ENCODE measurements at regions not wholly inside any gene's neighbourhood (a gene's known extent, or its start where the extent isn't known, plus 50 kb on each side); places are given as distances from the start of the nearest gene placed in this dataset.

GRCh38 chr17:53176629-53177028 is 646.1 kb upstream of the KIF2B start:
- DNase-seq (ENCODE audit: low read depth): no peak

DNA sequence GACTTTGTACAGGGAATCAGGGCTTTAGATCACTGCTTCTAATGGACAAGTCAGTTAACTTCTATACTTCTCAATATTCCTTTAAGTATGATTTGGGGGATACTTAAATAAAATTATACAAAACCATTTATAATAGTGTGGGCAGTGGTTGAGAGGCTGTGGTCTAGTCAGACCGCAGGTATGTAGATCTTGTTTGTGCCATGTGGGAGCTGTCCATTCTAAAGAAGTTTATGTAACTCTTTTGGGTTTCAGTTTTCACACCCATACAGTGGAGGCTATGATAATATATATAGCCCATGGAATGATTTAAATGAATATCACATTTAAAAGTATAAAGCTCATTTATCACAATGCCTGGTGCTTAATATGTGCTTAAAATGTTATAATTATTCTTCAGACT is 654.3 kb upstream of the KIF2B start:
- no peak for DNase-seq (ENCODE audit: low read depth)

- no peak for DNase-seq (ENCODE audit: low read depth)
Measured at GRCh38 chr17:53166731-53167130, 656.0 kb upstream of the KIF2B start.

DNA sequence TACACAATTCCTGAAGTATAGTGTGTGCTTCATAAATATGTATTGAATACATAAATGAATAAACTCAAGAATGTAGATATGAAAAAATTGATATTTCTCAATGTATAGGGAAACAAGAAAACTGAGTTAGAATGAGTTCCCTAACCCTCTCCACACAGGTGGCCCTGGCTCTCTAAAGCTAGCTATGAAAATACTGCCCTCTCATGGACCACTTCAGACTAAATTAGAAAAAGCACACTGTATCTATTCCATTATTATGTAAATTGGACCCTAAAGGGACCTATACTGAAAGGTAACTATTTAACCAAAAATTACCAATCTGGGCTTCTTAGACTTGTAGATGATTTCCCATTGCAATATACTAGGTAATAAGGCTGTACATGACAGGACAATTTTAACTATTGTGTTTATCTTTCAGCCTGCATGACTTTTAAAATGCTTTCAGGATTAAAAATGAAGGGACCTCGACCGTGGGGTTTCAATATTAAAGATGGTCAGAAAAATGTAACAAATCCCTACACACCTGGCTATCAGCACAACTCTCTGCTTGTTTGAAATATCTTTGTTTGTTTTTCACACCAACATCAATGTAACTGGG is 672.5 kb upstream of the KIF2B start:
- DNase-seq (ENCODE audit: low read depth): no peak

DNA sequence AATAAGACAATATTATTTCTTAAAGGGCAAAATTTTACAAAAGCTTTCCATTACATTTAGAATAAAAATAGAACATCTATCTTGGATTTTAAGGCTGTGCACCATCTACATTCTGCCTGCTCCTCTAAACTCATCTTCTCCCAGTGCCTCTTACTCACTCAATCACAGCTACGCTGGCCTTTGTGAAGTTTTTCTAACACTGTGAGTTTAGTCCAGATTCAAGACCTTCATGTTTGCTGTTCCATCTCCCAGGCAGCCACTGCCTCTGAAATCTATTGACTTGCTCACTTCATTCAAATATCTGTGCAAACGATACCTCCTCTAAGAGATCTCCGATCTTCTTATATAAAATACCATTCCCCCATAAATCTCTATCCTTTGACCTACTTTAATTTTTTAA is 673.4 kb upstream of the KIF2B start:
- no peak for DNase-seq (ENCODE audit: low read depth)

GRCh38 chr17:53148058-53148457 is 674.7 kb upstream of the KIF2B start:
- no peak for DNase-seq (ENCODE audit: low read depth)

DNA sequence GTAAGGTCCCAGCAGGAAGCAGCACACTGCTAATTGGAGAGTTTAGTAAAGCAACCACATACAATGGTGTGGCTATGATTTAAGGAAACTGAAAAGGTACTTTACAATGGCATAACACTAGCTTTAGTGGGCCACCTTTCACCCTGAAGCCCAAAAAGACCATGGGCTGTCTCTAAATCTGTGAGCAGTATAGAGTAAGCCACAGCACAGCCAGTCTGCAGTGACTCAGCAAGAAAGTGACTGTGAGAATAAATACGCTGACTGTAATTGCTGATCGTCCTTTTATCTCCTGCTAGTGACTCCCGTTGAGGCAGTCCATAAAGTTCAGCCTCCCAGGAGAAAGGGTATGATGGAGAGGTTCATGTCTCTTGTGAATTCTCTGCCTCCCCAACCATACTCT is 679.8 kb upstream of the KIF2B start:
- DNase-seq (ENCODE audit: low read depth): peak; percentile 3

DNA sequence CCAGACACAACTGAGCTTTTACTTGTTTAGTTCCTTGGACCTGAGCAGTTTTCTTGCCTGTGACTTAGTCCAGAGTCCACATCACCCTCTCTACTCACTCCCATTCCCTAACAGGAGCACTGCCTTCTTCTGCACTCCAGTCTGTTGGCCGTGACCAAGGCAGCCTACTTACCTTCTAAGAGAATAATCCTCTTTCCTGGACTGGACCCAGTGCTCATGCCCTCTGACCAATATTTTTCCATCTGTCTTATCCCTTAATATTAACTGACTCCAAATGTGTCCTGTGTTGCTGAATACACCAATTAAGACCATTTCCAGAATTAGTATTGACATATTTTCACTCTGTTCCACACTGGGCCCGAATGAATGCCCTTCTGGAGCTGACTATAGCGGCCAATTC is 681.0 kb upstream of the KIF2B start:
- no peak for DNase-seq (ENCODE audit: low read depth)

GRCh38 chr17:53141280-53141679 is 681.4 kb upstream of the KIF2B start:
- DNase-seq (ENCODE audit: low read depth): no peak

GRCh38 chr17:53137869-53138268 is 684.9 kb upstream of the KIF2B start:
- DNase-seq (ENCODE audit: low read depth): no peak

DNA sequence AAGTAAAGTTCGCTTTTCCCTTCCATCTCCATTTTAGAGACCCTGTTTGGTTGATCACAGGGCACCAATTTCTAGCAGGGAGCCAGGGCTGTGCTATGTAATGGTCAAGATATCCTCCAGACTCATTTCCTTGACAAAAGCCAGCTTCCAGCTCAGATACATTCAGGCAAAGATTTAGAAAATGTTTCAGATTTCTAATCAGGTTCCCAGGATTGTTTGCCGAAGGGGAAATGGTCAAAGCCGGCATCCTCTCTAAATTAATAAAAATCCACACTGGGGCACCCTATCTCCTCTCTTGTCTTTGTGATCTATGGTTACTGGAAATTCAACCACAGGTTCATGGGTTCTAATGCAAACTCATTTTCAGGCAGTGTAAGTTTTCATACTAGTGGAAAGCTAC is 686.8 kb upstream of the KIF2B start:
- DNase-seq (ENCODE audit: low read depth): no peak

DNA sequence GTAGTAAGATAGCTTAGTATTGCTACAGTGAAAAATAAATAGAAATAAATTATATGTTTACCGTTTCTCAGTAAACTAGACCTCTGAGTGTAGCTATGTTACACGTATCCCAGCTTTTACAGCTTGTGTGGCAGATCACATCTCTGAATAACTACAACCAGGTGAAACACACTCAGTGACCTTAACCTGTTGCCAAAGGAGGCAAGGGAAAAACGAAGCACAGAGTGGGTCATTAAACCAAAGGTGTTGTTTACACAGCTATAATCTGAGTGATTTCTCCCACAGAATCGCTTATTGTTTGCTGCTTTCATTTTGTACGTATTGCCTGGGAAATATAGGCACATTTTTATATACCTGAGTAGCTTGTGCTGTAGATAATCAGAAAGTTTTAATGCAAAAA is 688.2 kb upstream of the KIF2B start:
- DNase-seq (ENCODE audit: low read depth): no peak

- DNase-seq (ENCODE audit: low read depth): no peak
Measured at GRCh38 chr17:53133876-53134275, 688.9 kb upstream of the KIF2B start.

GRCh38 chr17:53129863-53130262 is 692.9 kb upstream of the KIF2B start:
- no peak for DNase-seq (ENCODE audit: low read depth)

DNA sequence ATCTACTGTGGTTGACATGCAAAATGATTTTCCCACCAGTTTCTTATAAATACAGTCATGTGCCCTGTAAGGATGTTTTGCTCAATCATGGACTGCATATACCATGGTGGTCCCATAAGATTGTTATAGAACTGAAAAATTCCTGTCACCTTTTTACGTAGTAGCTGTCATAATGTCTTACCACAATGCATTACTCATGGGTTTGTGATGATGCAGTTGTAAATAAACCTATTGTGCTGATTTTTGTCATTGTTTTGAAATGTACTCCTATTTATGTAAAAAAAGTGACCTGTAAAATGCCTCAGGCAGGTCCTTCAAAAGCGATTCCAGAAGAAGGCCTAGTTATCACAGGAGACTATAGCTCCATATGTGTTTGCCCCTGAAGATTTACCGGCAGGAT is 695.4 kb upstream of the KIF2B start:
- DNase-seq (ENCODE audit: low read depth): no peak

DNA sequence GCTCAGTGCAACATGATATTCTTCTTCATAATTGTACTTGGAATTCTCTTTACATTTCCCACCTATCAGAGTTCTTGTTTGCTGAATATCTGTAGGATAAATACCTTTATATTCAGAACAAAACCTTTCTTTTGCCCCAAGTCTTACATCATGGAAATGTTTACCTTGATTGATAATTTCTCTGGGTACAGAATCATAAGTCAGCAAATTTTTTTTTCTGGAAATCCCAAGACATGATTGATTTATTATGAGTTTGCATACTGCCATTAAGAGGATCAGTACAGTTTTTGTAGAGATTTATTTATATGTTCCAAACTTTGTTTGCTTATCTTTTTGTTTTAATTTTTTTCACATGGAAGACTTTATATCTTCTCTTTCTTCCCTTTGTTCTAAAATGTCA is 699.8 kb upstream of the KIF2B start:
- DNase-seq (ENCODE audit: low read depth): no peak

DNA sequence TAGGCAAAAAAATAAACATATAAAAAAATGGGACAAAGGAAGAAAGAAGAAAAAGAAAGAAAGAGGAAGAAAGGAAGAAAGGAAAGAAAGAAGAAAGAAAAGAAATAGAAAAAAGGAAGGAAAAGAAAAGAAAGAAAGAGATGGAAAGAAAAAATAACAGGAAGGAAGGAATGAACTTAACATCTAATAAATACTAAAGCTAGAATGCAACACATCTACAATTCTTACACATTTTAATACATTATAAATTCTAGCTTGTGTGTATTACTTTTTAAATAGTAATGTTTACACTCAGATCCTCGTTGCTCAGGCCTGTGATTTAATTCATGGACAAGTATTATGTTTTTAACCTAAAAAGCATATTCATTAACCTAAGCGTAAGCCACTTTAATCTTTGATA is 703.0 kb upstream of the KIF2B start:
- DNase-seq (ENCODE audit: low read depth): no peak

DNA sequence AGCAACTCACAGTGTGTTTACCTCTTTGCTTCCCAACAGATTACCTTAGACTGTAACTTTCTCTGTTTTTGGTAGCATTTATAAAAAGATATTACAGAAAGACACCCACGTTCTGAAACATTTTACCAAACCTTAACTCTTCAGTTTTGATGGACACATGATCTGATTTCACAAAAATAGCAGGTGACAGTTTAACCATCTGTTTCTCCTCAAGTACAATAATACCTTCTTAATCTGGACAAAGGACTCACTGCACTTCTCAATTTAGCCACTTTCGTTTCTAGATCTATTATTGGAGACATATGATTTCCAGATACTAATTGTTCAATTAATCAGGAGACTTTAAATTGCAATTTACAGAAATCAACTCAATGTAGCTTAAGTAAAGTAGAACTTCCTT is 703.8 kb upstream of the KIF2B start:
- DNase-seq (ENCODE audit: low read depth): no peak

DNA sequence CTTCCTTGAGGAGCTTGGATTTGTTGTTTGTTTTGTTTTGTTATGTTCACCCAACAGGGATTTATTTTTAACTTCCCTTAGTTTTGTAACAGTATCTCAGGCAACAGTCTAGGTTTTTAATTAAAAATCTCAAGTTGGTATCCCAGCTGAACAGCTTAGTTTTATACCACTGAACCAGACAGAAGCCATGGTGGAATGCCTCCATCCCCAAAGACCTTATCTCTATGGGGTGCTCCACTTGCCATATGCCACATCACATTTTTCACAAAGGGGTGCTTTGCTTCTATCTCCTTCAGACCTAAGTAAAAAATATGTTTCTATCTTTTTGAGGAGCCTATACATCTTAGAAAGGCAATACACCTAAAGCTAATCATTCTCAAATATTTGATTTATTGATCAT is 715.8 kb upstream of the KIF2B start:
- no peak for DNase-seq (ENCODE audit: low read depth)

DNA sequence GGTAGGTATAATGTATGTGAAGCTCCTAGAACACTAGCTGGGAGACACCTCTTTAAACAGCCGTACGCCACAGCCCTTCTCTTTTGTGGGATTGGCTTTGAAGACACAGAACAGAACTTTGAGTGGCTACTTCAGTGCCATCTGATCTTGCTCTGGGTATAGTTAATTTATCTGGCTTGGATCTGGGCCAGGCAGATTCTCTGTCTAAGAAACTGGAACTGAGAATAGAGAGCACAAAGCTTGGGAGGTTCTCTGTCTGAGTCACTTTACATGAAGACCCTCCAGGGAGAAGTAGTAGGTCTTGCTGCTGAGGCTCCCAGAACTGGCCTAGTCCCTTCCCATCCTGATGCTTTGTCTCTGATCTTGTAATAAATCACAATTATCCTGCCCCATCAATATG is 721.0 kb upstream of the KIF2B start:
- DNase-seq (ENCODE audit: low read depth): no peak

GRCh38 chr17:53100126-53100525 is 722.6 kb upstream of the KIF2B start:
- no peak for DNase-seq (ENCODE audit: low read depth)

DNA sequence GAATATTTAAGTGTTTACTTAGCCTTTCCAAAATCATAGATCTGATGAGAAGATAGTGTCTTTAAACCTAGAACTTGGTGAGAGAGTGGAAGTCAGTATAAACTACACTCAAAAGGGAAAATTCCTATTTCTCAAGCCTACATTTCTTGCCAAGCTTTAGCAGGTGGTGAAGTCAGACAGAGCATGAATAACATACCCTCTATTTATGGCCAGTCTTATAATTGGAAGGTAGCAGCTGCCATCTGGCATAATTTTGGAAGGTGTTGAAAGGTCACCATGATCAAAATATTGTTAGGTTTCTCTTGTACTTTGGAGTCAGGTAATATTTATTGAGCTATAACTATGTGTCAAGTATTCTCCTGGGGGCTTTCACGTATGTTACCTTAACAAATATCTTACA is 729.3 kb upstream of the KIF2B start:
- no peak for DNase-seq (ENCODE audit: low read depth)

GRCh38 chr17:53092072-53092471 is 730.7 kb upstream of the KIF2B start:
- no peak for DNase-seq (ENCODE audit: low read depth)

- DNase-seq (ENCODE audit: low read depth): no peak
Measured at GRCh38 chr17:53090770-53091169, 732.0 kb upstream of the KIF2B start.

GRCh38 chr17:53088481-53088880 is 734.2 kb upstream of the KIF2B start:
- no peak for DNase-seq (ENCODE audit: low read depth)

Measured in M059J (cell line).